Prostate gland (tissue), 2 donors: ENCODE measurements at regions not wholly inside any gene's neighbourhood (a gene's known extent, or its start where the extent isn't known, plus 50 kb on each side); places are given as distances from the start of the nearest gene placed in this dataset.

Source experiments
- DNase-seq: peaks from one replicate; pipeline ENCODE4 v3.0.0-alpha.2; 2019; ENCODE audit warnings: low spot score
- H3K27ac ChIP-seq, 2 donors: fragments of 200-600 bp; sonication (generic); 2 replicates each; pipeline ENCODE4 v1.5.1; 2017 to 2019
- H3K27me3 ChIP-seq: fragments of 200-600 bp; sonication (generic); replicated peaks from 2 replicates; pipeline ENCODE4 v1.5.1; 2019; ENCODE audit not compliant: insufficient read depth
- H3K36me3 ChIP-seq, 2 donors: fragments of 200-600 bp; sonication (generic); 1 replicate in 1 of 2; 2 replicates in 1 of 2; pipeline versions ENCODE4 v1.5.1 to v1.8.1; 2017 to 2019
- H3K4me1 ChIP-seq: fragments of 200-600 bp; sonication (generic); replicated peaks from 2 replicates; pipeline ENCODE4 v1.5.1; 2019
- H3K4me3 ChIP-seq, 2 donors: fragments of 200-600 bp; sonication (generic); 2 replicates each; pipeline ENCODE4 v1.5.1; 2017 to 2019
- H3K9me3 ChIP-seq: fragments of 200-600 bp; sonication (generic); 2 replicates; pipeline ENCODE4 v1.5.1; 2017
- POLR2A ChIP-seq: fragments of 450-650 bp; IDR thresholded peaks from one replicate; pipeline ENCODE4 v1.6.1; 2016; ENCODE audit warnings: antibody characterized with exemption, mild to moderate bottlenecking
- POLR2AphosphoS5 ChIP-seq: sonication (generic); formaldehyde crosslinking; IDR thresholded peaks from one replicate; pipeline ENCODE4 v1.6.1; 2017; ENCODE audit warnings: antibody characterized with exemption
- WGBS: methylation state at CpG from one replicate; pipeline ENCODE4 v1.1.5; 2018; 5-methylcytosine and 5-hydroxymethylcytosine counted together
- intact Hi-C: fragments of 100-400 bp; cut with DNase I; formaldehyde crosslinking; loops from one replicate; pipeline ENCODE4 v1.14.2; 2022
- TF ChIP-seq, protein P1 (sequence below), 4 experiments: fragments of 200-600 bp in 2 of 4; fragments of 450-650 bp in 2 of 4; sonication (generic) in 2 of 4; IDR thresholded peaks; 1 replicate in 3 of 4; 2 replicates in 1 of 4; pipeline ENCODE4 v1.5.1; 2016 to 2019; ENCODE audit warnings: antibody characterized with exemption in 4 of 4, mild to moderate bottlenecking in 2 of 4, moderate library complexity in 2 of 4

DNA sequence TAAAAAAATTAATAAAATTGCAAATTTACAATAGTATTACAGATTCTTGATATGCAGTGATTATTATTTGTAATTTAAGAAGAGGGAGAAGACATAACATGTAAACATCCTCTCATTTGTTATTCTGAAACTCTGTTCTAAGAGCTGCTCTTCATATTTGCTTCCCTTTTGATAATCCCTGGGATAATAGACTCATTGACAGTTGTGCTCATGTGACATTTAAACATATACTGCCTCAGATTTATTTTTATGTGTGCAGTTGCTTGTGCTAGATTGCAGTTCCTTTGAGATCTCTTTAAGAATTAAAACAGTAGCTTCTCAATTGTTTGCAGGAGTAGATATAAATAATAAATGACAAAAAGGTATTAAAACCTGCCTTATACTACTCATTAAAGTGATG is 605.1 kb upstream of the CNTNAP5 start:
- TF ChIP-seq, protein P1, sequence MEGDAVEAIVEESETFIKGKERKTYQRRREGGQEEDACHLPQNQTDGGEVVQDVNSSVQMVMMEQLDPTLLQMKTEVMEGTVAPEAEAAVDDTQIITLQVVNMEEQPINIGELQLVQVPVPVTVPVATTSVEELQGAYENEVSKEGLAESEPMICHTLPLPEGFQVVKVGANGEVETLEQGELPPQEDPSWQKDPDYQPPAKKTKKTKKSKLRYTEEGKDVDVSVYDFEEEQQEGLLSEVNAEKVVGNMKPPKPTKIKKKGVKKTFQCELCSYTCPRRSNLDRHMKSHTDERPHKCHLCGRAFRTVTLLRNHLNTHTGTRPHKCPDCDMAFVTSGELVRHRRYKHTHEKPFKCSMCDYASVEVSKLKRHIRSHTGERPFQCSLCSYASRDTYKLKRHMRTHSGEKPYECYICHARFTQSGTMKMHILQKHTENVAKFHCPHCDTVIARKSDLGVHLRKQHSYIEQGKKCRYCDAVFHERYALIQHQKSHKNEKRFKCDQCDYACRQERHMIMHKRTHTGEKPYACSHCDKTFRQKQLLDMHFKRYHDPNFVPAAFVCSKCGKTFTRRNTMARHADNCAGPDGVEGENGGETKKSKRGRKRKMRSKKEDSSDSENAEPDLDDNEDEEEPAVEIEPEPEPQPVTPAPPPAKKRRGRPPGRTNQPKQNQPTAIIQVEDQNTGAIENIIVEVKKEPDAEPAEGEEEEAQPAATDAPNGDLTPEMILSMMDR (IDR thresholded peaks at IDR 0.05): no peak
- TF ChIP-seq POLR2AphosphoS5 (no peak), POLR2A (no peak)
- Histone ChIP-seq H3K4me1 (no peaks in the 10 kb centered on the region), H3K36me3 (no peaks in the 10 kb centered on the region), H3K9me3 (no peaks in the 10 kb centered on the region), H3K4me3 (no peak overlapping the region), H3K27ac (no peak overlapping the region), H3K27me3 (no peaks in the 10 kb centered on the region)
- DNase-seq: no peak
- intact Hi-C loops: no loop called here

DNA sequence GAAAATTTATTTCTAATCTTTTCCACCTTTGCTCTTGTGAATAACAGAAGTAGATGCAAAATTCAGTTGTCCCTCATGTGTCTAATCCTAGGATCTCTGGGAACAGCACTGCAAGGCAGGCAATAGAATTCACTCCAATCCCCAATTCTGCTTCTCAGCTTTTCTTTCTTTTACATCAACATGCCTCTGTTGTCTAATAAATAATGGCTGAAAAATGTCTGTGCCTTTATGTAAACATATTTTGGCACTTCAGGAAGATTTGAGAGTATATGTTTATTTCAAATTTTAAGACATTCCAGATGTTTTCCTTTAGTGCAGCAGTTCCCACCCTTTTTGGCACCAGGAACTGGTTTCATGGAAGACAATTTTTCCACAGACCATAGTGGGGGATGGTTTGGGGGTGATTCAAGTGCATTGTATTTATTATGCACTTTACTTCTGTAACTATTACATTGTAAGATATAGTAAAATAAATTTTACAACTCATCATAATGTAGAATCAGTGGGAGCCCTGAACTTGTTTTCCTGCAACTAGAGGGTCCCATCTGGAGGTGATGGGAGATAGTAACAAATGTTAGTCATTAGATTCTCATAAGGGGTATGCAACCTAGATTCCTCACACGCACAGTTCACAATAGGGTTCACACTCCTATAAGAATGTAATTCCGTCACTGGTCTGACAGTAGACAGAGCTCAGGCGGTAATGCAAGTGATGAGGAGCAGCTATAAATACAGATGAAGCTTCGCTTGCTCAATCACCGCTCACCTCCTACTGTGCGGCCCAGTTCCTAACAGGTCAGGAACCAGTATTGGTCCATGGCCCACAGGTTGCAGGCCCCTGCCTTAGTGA is 590.3 kb upstream of the CNTNAP5 start:
- whole genome bisulfite sequencing: 95% methylated on average over 6 of the region's 6 CpGs
- Histone ChIP-seq H3K27me3 (no peaks in the 10 kb centered on the region), H3K4me1 (no peaks in the 10 kb centered on the region), H3K36me3 (no peaks in the 10 kb centered on the region), H3K27ac (no peak overlapping the region), H3K9me3 (no peaks in the 10 kb centered on the region), H3K4me3 (no peak overlapping the region)
- TF ChIP-seq, protein P1 (IDR thresholded peaks at IDR 0.05): no peak
- no peak for TF ChIP-seq POLR2A
- TF ChIP-seq POLR2AphosphoS5: no peak
- DNase-seq: no peak
- intact Hi-C loops: no loop called here

DNA sequence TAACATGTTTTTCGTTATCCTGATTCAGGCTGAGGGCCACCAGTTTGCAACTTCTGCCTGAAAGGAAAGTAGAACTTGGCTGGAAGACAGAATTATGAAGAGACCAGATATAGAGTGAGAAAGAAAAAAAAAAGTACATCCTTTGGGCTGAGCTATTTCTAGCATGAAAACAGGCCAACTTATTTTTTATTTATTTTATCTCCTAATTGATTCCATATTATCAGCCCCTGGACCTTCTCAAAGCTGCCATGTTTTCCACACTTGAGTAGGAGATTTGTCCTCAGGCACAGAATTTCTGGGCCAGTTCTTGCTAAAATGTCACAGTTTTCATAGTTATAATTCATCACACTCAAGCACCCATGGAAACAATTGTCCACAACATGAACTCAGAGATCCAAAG is 586.8 kb upstream of the CNTNAP5 start:
- Histone ChIP-seq H3K36me3 (no peaks in the 10 kb centered on the region), H3K4me3 (no peak overlapping the region), H3K9me3 (no peaks in the 10 kb centered on the region), H3K27me3 (no peaks in the 10 kb centered on the region), H3K4me1 (no peaks in the 10 kb centered on the region), H3K27ac (no peak overlapping the region)
- DNase-seq: no peak
- intact Hi-C loops: no loop called here
- 55% methylated on average over 1 of the region's 1 CpG for WGBS
- TF ChIP-seq, protein P1 (IDR thresholded peaks at IDR 0.05): no peak
- TF ChIP-seq POLR2A (no peak), POLR2AphosphoS5 (no peak)

DNA sequence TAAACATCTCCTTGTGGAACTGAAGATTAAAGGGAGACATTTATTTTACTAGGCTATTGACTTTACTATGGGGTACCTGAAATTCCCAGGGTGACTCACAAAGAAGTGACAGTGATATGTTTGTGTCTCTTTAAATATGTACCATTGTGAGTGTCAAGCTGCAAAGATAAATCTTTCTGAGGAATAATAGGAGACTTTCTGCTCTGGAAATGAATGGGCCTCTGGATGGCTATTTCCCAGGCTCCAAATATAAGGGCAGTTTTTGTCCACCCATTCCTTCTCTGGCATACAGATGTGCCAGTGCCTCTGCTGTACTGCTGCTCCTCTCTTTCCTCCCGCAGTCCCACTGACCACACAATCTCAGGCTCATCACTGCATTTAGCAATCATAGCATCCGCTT is 586.4 kb upstream of the CNTNAP5 start:
- no peaks in the 10 kb centered on the region for H3K9me3 ChIP-seq
- WGBS: 73% methylated on average over 2 of the region's 2 CpGs
- DNase-seq: no peak

More for the DNA sequence above, 586.4 kb upstream of the CNTNAP5 start:
- Histone ChIP-seq H3K4me3 (no peak overlapping the region), H3K27ac (no peak overlapping the region), H3K27me3 (no peaks in the 10 kb centered on the region), H3K4me1 (no peaks in the 10 kb centered on the region), H3K36me3 (no peaks in the 10 kb centered on the region)
- intact Hi-C loops: no loop called here
- TF ChIP-seq POLR2A: no peak
- TF ChIP-seq, protein P1 (IDR thresholded peaks at IDR 0.05): no peak
- no peak for TF ChIP-seq POLR2AphosphoS5
